GM12891 (cell line): ENCODE measurements at regions not wholly inside any gene's neighbourhood (a gene's known extent, or its start where the extent isn't known, plus 50 kb on each side); places are given as distances from the start of the nearest gene placed in this dataset.

Experiments
- DNase-seq: peaks from one replicate; pipeline ENCODE4 v3.0.0; 2011; ENCODE audit warnings: low spot score; ENCODE audit not compliant: insufficient read length
- FAIRE-seq: peaks from 2 replicates; lab custom pipeline; 2011; peaks lifted over from hg19 to GRCh38; lab: Jason Lieb, UNC
- PAX5 ChIP-seq: IDR thresholded peaks from 2 replicates; pipeline ENCODE4 v1.6.1; 2011; ENCODE audit warnings: low read length, moderate library complexity, mild to moderate bottlenecking; ENCODE audit not compliant: insufficient read depth, severe bottlenecking
- POLR2A ChIP-seq: IDR thresholded peaks from 2 replicates; pipeline ENCODE4 v1.6.1; 2011; ENCODE audit warnings: low read depth, low read length, control low read depth
- POLR2AphosphoS5 ChIP-seq: IDR thresholded peaks from 2 replicates; pipeline ENCODE4 v1.6.1; 2011; ENCODE audit warnings: low read depth, low read length, control low read depth
- POU2F2 ChIP-seq: IDR thresholded peaks from 2 replicates; pipeline ENCODE4 v1.6.1; 2011; ENCODE audit warnings: low read depth, mild to moderate bottlenecking, control low read depth, low read length, moderate library complexity
- SPI1 ChIP-seq: IDR thresholded peaks from 2 replicates; pipeline ENCODE4 v1.6.1; 2011; ENCODE audit warnings: low read depth, low read length, control low read depth
- TAF1 ChIP-seq: IDR thresholded peaks from 2 replicates; pipeline ENCODE4 v1.6.1; 2011; ENCODE audit warnings: low read depth, low read length, control low read depth

GRCh38 chr5:68911840-68912690, 181.7 kb upstream of the SLC30A5 start:
- no peak for FAIRE-seq
- TF ChIP-seq SPI1 (no peak), TAF1 (no peak), POLR2AphosphoS5 (no peak), POU2F2 (no peak), PAX5 (no peak), POLR2A (no peak)
- no peak for DNase-seq

- TF ChIP-seq POLR2A, result no peak
- no peak for TF ChIP-seq SPI1
- TF ChIP-seq POU2F2, result no peak
- no peak for TF ChIP-seq TAF1
- TF ChIP-seq POLR2AphosphoS5, result no peak
- no peak for TF ChIP-seq PAX5
- FAIRE-seq (no peak), DNase-seq (no peak)
Measured at GRCh38 chr5:68915079-68915478, 178.7 kb upstream of the SLC30A5 start.

GRCh38 chr5:68918306-68918705, 175.5 kb upstream of the SLC30A5 start:
- DNase-seq (no peak), FAIRE-seq (no peak)
- TF ChIP-seq POLR2A, result no peak
- no peak for TF ChIP-seq POU2F2
- TF ChIP-seq TAF1, result no peak
- TF ChIP-seq POLR2AphosphoS5, result no peak
- TF ChIP-seq SPI1, result no peak

- DNase-seq (no peak), FAIRE-seq (no peak)
- TF ChIP-seq TAF1 (no peak), POLR2AphosphoS5 (no peak), POU2F2 (no peak), SPI1 (no peak), PAX5 (no peak), POLR2A (no peak)
Measured at GRCh38 chr5:68919988-68920490, 173.8 kb upstream of the SLC30A5 start.

GRCh38 chr5:68920888-68921287, 172.9 kb upstream of the SLC30A5 start:
- DNase-seq, result no peak
- FAIRE-seq, result no peak
- TF ChIP-seq POU2F2, result no peak
- TF ChIP-seq SPI1, result no peak
- TF ChIP-seq POLR2AphosphoS5, result no peak
- no peak for TF ChIP-seq POLR2A
- no peak for TF ChIP-seq PAX5
- no peak for TF ChIP-seq TAF1

GRCh38 chr5:68922172-68922987, 171.4 kb upstream of the SLC30A5 start:
- TF ChIP-seq POU2F2 (no peak), TAF1 (no peak), POLR2AphosphoS5 (no peak), SPI1 (no peak), PAX5 (no peak), POLR2A (no peak)
- FAIRE-seq, result no peak

GRCh38 chr5:68924481-68925145, 169.2 kb upstream of the SLC30A5 start:
- DNase-seq (no peak), FAIRE-seq (no peak)
- TF ChIP-seq POLR2AphosphoS5, result no peak
- no peak for TF ChIP-seq PAX5

More at GRCh38 chr5:68922172-68922987, 171.4 kb upstream of the SLC30A5 start:
- no peak for DNase-seq

GRCh38 chr5:68928617-68929302, 165.1 kb upstream of the SLC30A5 start:
- DNase-seq (no peak), FAIRE-seq (no peak)
- TF ChIP-seq PAX5 (no peak), POLR2A (no peak), SPI1 (no peak), POLR2AphosphoS5 (no peak), POU2F2 (no peak), TAF1 (no peak)
